NCI-H748 (cell line): ENCODE measurements at regions not wholly inside any gene's neighbourhood (a gene's known extent, or its start where the extent isn't known, plus 50 kb on each side); places are given as distances from the start of the nearest gene placed in this dataset.
A peak's percentile ranks its signal among the peaks of the same experiment; 100 is the strongest.
"Not testable (repeated sequence)": the region's sequence is repeated elsewhere in the genome, so short reads cannot be mapped to it uniquely, and the experiment has no call there.

ENCODE experiments used
- DNase-seq: peaks from one replicate; lab custom pipeline; 2025; ENCODE audit not compliant: unreplicated experiment; lab: John Stamatoyannopoulos, UW

DNA sequence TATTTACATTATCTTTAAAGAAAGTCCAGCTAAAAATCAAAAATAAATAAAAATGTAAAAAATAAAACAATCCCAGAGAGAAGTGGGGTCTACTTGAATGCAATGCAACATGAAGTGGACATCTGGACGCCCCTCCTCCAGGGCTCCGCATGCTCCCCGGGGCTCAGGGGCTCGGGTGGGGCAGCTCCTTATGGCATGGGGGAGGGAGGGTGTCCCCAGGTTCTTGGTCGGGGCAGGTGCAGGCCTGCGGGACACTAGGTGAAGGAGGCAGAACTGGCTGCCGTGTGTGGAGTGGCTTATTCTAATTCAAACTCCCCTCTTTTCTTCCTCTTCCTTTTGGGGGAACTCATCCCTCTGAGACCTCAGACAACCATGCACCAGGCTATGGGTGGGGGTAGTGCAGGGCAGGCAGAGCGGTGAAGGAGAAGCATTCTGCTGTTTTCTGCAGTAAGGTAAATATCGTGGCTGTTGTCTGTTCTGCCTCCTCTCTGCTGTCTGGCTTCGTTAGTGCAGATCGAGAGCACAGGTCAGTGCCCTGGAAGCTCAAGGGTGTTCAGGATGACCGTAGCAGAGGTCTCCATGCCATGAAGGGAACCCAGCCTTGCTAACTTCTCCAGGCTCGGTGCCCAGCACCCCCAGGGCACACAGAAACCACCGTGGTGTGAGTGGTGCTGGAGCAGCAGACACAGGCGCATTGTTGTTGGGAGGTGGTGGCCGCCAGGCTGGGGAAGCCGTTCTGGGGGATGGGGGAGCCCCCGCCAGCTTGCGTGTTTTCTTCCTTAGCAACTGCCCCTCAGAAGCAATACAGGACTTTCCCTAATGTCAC lies 82.6 kb downstream of the TTLL2 start:
- DNase-seq: no peak

DNA sequence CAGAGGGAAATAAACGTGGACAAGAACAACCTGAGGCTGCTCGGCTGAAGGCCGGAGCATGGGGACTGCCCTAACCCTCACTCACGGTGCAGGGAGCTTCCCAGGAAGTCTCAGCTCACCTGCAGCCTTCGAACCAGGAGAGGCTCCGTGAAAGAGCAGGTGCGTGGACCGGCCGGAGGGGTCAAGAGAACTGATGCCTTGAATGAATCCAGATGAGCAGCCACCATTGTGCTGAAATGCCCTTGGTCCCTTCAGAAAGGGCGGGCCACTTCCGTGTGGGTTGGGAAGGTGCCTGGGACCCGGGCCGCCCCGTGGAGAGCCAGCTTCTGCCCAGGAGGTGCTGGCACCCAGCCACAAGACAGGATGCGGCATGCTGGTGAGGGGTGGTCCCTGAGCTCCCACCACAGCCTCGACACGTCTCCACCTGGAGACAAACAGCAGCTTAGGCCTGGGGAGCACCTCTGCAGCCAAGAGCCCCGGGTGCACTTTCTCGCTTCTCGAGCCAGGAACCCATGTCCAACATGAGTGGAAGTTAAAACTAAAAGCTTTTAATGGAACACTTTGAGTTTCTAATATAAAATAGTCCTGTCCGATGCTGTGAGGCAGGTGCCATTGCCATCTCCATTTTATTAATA lies 83.5 kb downstream of the TTLL2 start:
- no peak for DNase-seq

DNA sequence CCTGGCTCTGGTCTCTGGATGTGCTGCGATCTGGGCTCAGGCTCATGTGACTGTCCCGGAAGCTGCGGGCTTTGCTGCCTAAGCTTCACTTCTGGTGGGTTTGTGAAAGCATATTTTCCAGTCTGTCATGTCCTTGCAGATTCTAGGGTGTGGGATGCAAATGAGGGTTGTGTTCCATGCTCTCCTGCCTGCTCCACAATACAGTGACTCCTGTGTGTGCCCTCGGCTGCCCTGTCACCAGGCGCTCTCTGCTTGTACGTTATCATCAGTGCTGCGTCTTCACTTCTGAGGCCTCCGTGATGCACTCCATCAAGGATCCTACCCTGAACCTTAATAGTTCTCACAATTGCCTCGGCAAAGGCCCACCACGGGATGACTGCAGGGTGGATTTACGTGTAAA lies 84.2 kb downstream of the TTLL2 start:
- no peak for DNase-seq

DNA sequence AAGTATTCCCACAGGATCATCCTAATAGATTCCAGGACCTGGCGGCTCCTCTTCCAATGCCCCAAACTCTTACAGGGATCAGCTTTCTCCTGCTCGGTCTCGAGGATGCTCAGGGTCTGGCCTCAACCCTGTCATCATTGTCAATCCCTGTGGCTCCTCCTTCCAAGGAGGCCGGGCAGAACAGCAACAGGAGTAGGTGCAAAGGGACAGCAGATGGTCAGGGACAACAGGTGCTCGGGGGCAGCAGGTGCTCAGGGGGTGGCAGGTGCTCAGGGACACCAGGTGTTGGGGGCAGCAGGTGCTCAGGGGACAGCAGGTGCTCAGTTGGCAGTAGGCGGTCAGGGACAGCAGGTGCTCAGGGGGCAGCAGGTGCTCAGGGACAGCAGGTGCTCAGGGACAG lies 84.8 kb downstream of the TTLL2 start:
- DNase-seq: peak; percentile 56

DNA sequence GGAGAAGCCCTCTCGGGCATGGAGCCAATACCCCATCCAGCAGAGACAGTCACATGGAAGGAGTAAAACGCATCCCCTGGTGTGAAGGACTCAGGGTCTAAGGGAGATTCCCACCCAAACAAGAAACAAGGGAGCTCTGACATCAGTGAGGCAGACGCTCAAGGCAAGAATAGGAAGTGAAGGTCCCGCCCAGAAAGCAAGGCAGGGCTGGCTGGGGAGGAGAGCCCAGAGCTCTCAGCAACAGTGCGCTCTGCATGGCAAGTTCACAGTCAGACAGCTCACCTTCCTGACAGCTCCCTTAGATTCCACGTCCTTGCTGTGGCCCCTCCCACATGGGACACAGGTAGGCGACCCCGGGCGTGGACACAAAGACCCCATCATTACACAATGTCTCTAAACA lies 85.6 kb downstream of the TTLL2 start:
- DNase-seq: peak; percentile 54

DNA sequence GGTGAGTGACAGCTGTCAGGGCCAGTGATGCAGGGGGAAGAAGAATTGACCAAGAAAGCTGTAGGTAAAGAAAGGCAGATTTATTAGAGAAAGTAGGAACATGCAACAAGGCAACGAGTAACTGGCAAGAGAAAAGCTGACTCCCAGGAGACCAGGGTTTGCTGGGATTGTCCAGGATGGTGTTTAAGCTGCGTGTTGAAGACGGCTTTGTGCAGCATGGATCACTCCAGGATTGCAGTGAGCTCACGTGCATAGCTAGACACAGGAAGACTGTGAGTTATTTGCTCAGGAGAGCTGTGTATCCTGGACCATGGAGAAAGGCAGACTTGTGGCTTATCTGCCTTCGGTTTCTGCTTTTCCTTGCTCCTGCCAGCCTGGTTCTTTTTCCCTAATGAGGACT lies 87.6 kb downstream of the TTLL2 start:
- DNase-seq: no peak

DNA sequence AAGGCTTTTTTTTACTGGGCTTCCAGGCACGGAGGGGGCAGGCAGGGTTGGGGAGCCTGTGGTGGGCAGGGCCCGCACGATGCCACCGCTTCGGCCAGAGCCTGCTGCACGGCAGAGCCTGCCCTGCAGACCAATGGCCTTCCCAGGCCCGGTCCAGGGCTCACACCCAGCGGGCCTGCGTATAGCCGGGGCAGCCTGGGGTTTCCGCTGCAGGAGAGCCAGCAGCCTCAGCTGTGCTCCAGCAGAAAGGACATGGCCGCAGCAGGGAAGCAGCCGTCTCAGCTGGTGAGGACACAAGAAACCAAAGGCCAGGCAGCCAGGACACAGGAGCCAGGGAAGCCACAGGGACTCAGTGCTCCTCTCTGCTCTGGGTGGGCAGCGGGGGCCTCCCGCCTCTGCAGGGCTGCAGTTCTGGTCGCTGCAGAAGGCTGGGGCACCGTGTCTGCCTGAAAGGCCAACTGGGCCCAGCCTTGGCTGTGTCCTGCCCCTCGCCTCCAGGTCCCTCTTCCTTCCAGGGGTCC lies 90.6 kb downstream of the TTLL2 start:
- DNase-seq: no peak

DNA sequence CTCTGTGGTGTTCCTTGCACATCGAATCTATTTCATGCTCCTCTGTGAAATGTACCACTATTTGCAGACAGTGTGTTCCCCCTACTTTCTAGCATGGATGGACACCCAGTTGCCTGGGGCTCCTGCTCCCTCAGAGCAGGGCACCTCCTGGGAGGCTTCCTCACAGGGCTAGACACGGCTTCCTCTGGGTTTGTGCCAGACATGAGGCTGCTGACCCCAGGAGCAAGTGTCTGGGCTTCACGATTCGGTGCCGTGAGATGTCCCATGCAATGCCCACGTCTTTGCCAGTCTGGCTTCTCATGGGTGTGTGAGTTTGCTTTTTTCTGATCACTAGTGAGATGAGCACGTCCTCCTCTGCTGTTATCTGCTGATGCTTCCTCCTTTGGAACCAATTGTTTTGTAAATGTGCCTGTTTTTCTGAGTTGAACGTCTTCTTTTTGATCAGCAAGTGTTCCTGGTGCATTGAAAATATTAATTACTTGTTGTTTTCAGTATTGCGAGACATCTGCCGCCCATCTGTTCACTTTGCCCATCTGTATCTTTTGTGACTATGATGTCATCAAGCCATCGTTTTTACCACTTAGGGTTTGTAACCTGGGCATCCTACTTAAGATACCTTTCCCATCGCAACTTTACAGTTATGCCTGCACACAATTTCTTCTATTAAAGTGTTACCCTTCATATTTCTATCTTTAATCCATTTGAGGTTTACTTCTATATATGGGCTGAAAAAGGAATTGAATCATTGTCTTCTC lies 92.0 kb downstream of the TTLL2 start:
- peak; percentile 63 for DNase-seq

DNA sequence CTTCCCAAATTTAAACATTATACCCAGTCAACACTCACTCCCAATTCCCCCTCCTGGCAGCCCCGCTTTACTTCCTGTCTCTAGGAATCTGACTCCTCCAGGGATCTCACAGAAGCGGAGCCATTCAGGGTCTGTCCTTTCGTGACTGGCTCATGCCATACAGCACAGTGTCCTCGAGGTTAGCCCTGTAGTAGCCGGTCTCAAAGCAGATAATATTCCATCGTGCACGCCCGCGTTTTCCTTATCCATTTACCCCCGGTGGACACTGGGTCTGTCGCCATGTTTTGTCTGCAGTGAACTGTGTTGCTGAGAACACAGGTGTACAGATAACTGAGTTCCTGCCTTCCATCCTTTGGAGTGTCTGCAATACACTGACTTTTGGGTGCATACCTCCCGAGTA lies 95.3 kb downstream of the TTLL2 start:
- DNase-seq: no peak

DNA sequence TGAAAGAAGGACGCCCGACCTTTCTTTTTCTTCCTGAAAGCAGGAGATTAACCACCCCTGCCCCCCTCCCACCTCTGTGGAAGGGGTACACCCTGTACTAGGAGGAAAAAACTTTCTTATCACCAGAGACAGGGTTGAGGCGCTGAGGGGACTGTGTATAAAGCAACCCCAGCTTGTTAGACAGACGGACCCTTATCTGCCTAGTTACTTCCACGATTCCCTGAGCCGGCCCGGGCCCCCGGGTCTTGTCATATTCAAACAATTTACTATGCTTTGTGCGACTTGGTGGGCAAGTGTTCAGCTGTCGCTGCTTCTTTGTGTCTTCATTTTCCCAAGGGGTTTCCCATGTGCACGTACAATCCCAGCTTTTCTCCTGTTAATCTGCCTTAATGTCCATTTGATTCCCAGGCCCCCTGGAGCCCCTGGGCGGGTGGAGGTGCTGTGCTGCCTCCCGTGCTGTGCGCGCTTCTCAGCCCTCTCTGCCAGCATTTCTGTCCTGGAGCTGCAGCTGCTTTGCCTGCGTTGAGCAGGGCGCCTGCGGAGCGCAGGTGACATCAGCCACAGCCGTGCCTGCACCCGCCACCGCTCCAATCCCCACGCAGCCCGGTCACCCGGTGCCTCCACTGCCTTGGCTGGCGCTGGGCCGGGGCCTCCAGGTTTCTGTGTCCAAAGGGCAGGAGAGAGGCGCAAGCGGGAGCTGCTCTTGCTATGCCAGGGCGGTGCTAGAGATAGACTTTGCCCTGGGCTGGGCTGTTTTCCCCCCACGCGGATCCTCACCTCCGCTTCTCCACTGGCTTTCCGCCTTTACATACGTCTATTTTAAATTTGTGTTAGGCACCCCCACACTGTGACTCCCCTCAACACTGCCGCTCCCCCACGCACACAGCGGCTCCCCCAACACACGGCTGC lies 96.2 kb downstream of the TTLL2 start:
- no peak for DNase-seq

DNA sequence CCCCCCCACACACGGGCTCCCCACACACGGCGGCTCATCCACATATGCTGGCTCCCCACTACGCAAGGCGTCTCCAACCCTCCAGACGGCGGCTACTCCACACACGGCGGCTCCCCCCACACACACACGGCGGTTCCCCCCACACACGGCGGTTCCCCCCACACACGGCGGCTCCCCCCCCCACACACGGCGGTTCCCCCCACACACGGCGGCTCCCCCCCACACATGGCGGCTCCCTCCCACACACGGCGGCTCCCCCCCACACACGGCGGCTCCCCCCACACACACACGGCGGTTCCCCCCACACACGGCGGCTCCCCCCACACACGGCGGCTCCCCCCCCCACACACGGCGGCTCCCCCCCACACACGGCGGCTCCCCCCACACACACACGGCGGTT lies 97.1 kb downstream of the TTLL2 start:
- not testable (repeated sequence) for DNase-seq

DNA sequence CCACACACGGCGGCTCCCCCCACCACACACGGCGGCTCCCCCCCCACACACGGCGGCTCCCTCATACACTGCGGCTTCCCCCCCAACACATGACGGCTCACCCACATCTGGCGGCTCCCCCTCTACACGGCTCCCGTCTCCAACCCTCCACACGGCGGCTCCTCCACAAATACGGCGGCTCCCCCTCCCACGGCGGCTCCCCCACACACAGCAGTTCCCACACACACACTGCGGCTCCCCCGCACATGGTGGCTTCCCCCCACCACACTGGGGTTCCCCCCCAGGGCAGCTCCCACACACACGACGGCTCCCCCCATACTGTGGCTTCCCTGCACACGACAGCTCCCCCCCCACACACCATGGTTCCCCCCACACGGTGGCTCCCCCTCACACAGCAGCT lies 98.0 kb downstream of the TTLL2 start:
- DNase-seq: no peak

DNA sequence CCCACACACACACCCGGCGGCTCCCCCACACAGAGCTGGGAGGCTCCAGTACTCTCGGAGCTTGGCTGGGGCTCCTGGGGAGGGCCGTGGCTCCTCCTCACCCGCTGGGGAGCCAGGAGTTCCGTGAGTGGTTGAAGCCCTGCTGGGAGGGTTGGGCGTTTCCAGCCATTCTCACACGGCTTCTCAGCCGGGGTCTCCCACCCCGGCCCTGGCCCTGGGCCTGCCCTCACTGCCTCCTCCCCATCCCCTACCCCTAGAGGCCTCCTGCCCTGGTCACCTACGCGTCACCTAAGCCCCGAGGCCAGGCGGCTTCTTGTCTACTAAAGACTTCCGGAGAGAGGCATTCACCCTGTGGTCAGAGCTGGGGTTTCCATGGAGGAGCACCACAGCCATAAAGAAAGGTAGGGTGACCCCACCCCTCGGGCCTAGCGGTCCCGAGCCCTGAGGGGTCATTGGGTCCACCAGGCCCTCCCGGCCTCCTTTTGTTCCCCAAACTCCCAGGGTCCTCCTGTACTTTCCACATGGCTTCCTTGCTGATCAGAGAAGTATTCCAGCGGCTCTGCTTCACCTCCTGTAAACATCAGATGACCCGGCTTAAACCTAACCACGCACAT lies 99.3 kb downstream of the TTLL2 start:
- DNase-seq: no peak

DNA sequence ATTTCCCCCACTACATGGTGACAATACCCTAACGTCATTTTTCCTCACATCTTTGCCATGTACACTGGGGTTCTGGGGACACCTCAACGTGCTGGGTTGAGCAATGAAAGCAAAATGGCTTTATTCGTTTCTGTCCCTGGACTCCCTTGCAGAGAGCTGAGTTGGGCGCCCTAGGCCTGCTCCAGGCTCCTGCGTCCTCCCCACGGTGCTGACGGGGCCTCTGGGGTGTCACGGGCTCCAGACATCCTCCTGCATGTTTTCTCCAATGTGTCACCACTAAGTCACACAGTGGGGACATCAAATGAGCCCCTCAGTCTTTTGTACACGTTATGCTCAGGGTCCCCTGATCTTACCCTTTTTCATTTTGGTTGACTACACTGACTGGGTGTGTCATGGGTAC lies 99.8 kb downstream of the TTLL2 start:
- no peak for DNase-seq

DNA sequence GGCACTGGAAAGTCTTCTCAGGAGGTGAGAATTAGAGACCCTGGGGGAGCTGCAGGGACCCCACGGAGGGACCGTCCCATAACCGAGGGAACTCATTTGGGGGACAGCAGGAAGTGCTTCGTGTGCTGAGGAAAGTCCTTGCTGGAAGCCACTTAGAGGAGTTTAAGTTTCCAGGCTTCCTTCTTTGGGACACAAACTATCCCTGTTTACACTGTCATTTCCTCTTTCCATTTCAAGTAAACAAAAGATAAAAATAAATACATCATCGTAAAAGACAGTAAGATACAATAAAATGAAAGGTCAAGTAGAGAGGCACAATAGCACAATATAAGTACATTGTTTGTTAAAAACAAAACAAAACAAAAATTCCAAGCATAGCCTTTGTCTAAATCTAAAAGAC lies 101.2 kb downstream of the TTLL2 start:
- DNase-seq: no peak

DNA sequence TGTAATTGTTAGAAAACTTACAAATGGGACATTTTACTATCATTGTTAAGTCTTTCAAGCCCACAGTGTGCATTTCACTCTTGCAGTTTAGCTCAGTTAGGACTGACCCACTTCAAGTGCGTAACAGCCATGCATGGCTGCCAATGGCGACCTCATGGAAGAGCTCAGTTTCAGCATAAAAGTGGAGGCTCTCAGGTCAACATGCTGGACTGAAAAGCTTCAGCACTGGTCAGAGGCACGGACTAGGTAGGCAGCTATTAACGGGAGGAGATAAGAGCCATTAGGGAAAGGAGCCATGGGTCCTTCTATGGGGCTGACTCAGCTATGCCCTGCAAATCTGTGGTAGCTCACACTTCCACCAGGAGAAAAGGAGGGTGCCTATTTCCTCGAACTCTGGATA lies 101.8 kb downstream of the TTLL2 start:
- DNase-seq: peak; percentile 12

DNA sequence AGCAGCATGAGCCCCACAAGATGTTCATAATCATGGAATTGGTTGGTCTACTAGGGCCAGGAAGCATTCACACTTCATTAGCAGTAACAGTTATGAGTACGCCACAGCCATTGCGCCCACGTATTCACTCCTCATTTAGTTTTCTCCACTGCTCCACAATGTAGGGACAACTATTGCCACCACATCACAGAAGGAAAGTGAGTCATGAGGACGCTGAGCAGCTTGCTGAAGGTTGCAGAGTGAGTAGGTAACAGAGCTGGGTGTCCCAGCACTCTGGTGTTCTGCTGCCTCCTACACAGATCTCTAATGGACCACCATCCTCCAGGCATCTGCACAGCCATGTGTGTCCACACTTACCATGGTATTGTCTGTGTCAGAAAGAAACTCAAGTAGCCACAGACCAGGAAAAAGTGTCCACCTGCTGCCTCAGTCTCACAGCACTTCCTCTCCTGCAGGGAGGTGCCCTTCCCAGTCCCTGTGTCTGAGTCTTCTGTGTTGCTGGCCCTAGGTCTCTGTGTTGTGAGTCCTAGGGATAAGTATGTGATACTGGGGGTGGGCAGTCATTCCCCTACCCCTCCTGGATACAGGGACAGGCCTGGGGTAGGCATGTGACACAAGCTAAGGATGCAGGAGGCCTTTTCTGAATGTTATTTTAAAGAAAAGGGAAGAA lies 103.9 kb downstream of the TTLL2 start:
- DNase-seq: no peak

DNA sequence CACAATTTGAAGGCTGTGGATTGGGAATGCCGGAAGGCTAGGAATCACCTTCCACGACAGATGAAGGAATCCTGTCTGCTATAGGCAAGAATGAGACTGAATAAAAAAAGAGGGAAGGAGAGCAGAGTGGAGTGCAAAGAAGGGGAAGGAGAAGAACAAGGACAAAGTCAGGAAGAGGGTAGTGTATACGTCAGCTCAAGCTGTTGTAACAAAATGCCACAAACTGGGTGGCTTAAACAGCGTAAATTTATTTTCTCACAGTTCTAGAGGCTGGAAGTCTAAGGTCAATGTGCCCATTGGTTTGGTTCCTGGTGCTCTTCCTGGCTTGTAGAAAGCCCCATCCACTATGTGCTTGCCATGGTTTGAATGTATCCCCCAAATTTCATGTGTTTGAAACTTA lies 104.5 kb downstream of the TTLL2 start:
- no peak for DNase-seq

DNA sequence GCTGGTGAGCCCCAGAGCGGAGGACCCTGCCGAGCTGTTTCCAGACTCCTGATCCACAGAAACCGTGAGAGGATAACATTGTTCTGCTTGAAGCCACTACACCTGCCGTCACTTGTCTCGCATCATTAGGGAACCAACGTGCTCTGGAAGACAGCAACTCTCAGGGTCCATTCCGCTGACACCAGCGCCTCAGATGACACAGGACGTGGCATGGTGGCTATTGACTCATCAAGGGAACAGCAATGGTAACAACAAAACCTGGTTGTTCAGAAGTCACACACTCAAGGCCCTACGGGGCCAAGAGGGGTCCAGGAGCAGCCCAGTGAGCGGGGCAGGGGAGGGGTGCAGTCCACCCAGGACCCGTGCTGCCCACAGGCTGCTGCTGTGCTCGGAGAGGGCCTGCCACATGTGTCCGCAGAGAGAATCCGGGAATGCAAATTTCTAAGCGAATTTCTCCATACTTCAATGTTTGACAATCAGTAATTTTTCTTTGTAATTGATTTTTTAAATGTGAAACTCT lies 110.4 kb downstream of the TTLL2 start:
- no peak for DNase-seq
